ENCODE measurements at regions not wholly inside any gene's neighbourhood (a gene's known extent, or its start where the extent isn't known, plus 50 kb on each side); places are given as distances from the start of the nearest gene placed in this dataset.

GRCh38 chr2:160913323-160913722, 246.9 kb upstream of the TANK start:
- WGBS (ENCODE audit: insufficient coverage): no CpG with 5 or more reads among the region's 1 CpG
- no peak for ATAC-seq (ENCODE audit: low read depth)
- H3K27ac ChIP-seq (ENCODE audit: low read length in 2 of 2): no peak overlapping the region

GRCh38 chr2:160914217-160914616, 246.0 kb upstream of the TANK start:
- Histone ChIP-seq H3K9me3 (ENCODE audit: control extremely low read depth in 1 of 3, control insufficient read depth in 2 of 3, insufficient read depth in 1 of 3, low read length in 2 of 3) (no peaks in the 10 kb centered on the region), H3K4me1 (ENCODE audit: control insufficient read depth in 2 of 2, insufficient read depth in 2 of 2, low read length in 2 of 2) (no peaks in the 10 kb centered on the region), H4K20me1 (ENCODE audit: control insufficient read depth, insufficient read depth, low read length, poor library complexity, severe bottlenecking) (no peaks in the 10 kb centered on the region), H3K4me2 (replicated peaks; ENCODE audit: low read depth, low read length, poor library complexity, severe bottlenecking) (no peak overlapping the region), H3K4me3 (ENCODE audit: control extremely low read depth in 1 of 5, extremely low read depth in 1 of 5, insufficient read depth in 1 of 5, low read depth in 2 of 5, low read length in 4 of 5) (no peak overlapping the region), H3K36me3 (replicated peaks in 1 of 2; ENCODE audit: control extremely low read depth in 1 of 2, control insufficient read depth in 1 of 2, extremely low read depth in 1 of 2, insufficient read depth in 2 of 2, low read length in 1 of 2) (no peaks in the 10 kb centered on the region), H3K27ac (ENCODE audit: low read length in 2 of 2) (no peak overlapping the region), H3K79me2 (ENCODE audit: control insufficient read depth, insufficient read depth, low read length) (no peaks in the 10 kb centered on the region), H3K9ac (ENCODE audit: low read length) (no peak overlapping the region), H3K27me3 (replicated peaks in 1 of 4; ENCODE audit: control extremely low read depth in 1 of 4, control insufficient read depth in 3 of 4, insufficient read depth in 4 of 4, low read length in 3 of 4) (no peaks in the 10 kb centered on the region), H2AFZ (ENCODE audit: insufficient read depth, low read depth, low read length, poor library complexity, severe bottlenecking) (no peak overlapping the region)
- ChIA-PET CTCF (interaction anchor here (0.6 kb wide), 1 partner anchor 591 kb away, joined by 3 read pairs; no protein-coding TSS in a partner anchor), POLR2A (no interaction called here)
- H3K27me3 Mint-ChIP-seq: peaks cover 15% of the 10 kb centered on the region
- DNase-seq: no peak
- H3K4me1 Mint-ChIP-seq: no peaks in the 10 kb centered on the region
- no peak overlapping the region for H3K4me3 Mint-ChIP-seq
- intact Hi-C loops (cut with micrococcal nuclease): no loop called here
- TF ChIP-seq CTCF (IDR thresholded peaks at IDR 0.05) (no peak), EZH2 (IDR thresholded peaks at IDR 0.05; ENCODE audit: borderline replicate concordance, insufficient read depth, low read depth, low read length, poor library complexity, severe bottlenecking) (no peak)
- peaks cover 3% of the 10 kb centered on the region for H3K9me3 Mint-ChIP-seq (ENCODE audit: insufficient read depth)
- ATAC-seq (ENCODE audit: low read depth): no peak
- H3K27ac Mint-ChIP-seq: no peak overlapping the region

More at GRCh38 chr2:160913323-160913722, 246.9 kb upstream of the TANK start:
- Mint-ChIP-seq H3K9me3 (ENCODE audit: insufficient read depth) (peaks cover 3% of the 10 kb centered on the region), H3K27ac (no peak overlapping the region), H3K4me3 (no peak overlapping the region), H3K4me1 (no peaks in the 10 kb centered on the region), H3K27me3 (peaks cover 19% of the 10 kb centered on the region)
- Histone ChIP-seq H4K20me1 (ENCODE audit: control insufficient read depth, insufficient read depth, low read length, poor library complexity, severe bottlenecking) (no peaks in the 10 kb centered on the region), H3K4me1 (ENCODE audit: control insufficient read depth in 2 of 2, insufficient read depth in 2 of 2, low read length in 2 of 2) (no peaks in the 10 kb centered on the region), H2AFZ (ENCODE audit: insufficient read depth, low read depth, low read length, poor library complexity, severe bottlenecking) (no peak overlapping the region), H3K36me3 (replicated peaks in 1 of 2; ENCODE audit: control extremely low read depth in 1 of 2, control insufficient read depth in 1 of 2, extremely low read depth in 1 of 2, insufficient read depth in 2 of 2, low read length in 1 of 2) (no peaks in the 10 kb centered on the region), H3K4me3 (ENCODE audit: control extremely low read depth in 1 of 5, extremely low read depth in 1 of 5, insufficient read depth in 1 of 5, low read depth in 2 of 5, low read length in 4 of 5) (no peak overlapping the region), H3K79me2 (ENCODE audit: control insufficient read depth, insufficient read depth, low read length) (no peaks in the 10 kb centered on the region), H3K27me3 (replicated peaks in 1 of 4; ENCODE audit: control extremely low read depth in 1 of 4, control insufficient read depth in 3 of 4, insufficient read depth in 4 of 4, low read length in 3 of 4) (no peaks in the 10 kb centered on the region), H3K4me2 (replicated peaks; ENCODE audit: low read depth, low read length, poor library complexity, severe bottlenecking) (no peak overlapping the region), H3K9ac (ENCODE audit: low read length) (no peak overlapping the region), H3K9me3 (ENCODE audit: control extremely low read depth in 1 of 3, control insufficient read depth in 2 of 3, insufficient read depth in 1 of 3, low read length in 2 of 3) (no peaks in the 10 kb centered on the region)
- intact Hi-C loops (cut with micrococcal nuclease): no loop called here
- DNase-seq: no peak
- POLR2A ChIA-PET: no interaction called here
- TF ChIP-seq EZH2 (IDR thresholded peaks at IDR 0.05; ENCODE audit: borderline replicate concordance, insufficient read depth, low read depth, low read length, poor library complexity, severe bottlenecking) (no peak), CTCF (IDR thresholded peaks at IDR 0.05) (no peak)
- CTCF ChIA-PET: no interaction called here

Measured in B cell (primary cell).